Fibroblast of skin of back (primary cell): ENCODE measurements at regions not wholly inside any gene's neighbourhood (a gene's known extent, or its start where the extent isn't known, plus 50 kb on each side); places are given as distances from the start of the nearest gene placed in this dataset.
"Not testable (repeated sequence)": the region's sequence is repeated elsewhere in the genome, so short reads cannot be mapped to it uniquely, and the experiment has no call there.

Experiments
- DNase-seq: peaks from one replicate; pipeline ENCODE4 v3.0.0-alpha.2; 2013

DNA sequence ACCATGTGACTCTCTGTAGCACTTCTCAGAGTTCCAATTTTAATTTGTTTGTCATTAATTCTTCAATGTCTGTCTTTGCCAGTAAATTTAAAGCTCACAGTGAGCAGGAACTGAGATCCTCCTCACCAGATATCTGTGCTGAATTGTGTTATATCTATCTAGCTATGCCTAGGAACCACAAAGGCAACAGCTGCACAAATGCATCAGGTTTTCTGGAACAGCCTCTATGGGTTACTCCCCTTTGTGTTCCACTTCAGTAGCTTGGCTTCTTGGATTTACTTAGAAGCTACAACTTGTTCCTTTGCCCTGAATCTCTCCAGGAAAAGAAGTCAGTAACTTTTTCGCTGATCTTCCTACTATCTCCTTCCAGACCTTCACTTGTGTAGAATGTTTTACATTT lies 1237.8 kb upstream of the ADGRL4 start:
- DNase-seq: no peak

DNA sequence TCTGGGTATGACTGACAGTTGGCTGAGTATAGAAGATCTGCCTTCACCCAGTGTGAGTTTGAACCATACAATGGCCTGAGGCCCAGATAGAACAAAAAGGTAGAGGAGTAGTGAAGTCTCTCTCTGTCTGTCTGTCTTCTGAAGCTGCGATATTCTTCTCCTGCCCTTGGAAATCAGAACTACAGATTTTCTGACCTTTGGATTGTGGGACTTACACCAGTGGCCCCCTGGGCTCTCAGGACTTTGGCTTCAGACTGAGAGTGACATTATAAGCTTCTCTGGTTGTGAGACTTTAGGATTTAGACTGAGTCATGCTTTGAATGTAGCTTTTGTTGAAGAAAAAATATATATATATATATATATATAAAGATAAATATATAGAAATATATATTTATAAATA lies 1235.0 kb upstream of the ADGRL4 start:
- DNase-seq: no peak

DNA sequence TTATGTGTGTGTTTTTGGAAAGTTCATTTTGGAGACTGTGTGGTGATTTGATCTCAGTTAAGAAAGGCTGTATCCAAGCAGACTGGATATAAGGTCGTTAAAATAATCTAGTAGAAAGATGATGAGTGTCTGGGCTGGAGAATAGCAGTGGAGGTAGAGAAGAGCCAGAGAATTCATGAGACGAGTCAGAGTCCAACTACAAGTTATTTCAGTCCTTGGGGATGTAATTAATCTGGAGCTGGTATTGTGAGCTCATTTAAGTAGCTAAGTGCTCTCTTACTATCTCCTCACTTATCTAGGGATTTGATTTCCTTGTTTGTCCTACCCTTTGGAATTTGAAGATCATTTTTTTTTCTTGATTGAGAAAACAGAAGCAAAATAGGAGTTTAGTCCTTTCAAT lies 1219.0 kb upstream of the ADGRL4 start:
- DNase-seq: no peak

DNA sequence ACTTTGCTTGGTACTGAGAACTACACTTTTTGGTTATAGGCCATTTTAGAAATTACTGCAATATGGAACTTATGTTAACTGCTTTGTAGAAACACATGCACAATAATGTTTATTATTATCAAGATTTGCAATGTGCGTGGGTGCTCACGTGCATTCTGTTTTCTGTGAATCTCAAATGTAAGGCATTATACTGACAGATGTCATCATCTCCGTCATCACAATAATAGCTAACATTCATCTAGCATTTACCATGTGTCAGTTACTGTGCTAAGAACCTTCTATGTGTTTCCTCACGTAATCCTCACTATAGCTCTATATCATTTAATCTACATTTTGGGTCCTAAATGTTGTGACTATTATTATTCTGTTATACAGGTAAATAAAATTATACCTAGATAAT lies 1214.8 kb upstream of the ADGRL4 start:
- no peak for DNase-seq

DNA sequence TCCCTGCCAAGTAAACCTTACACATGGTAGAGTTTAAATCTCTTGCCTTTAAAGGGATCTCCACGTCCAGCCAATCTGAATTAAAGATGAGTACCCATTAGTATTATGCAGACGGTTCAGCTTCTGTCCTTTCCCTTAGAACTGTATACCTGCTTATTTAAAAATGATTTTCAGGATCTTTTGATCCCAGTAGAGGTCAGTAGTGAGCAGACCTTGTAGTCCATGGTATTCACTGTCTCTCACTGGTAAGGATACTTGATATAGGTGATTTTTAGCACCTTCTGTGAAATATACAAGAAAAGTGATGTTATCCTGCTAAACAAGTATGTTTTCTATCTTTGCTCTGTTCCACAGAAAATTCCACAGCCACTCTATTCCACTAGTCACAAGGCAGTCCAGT lies 1211.6 kb upstream of the ADGRL4 start:
- peak; percentile 56 for DNase-seq

DNA sequence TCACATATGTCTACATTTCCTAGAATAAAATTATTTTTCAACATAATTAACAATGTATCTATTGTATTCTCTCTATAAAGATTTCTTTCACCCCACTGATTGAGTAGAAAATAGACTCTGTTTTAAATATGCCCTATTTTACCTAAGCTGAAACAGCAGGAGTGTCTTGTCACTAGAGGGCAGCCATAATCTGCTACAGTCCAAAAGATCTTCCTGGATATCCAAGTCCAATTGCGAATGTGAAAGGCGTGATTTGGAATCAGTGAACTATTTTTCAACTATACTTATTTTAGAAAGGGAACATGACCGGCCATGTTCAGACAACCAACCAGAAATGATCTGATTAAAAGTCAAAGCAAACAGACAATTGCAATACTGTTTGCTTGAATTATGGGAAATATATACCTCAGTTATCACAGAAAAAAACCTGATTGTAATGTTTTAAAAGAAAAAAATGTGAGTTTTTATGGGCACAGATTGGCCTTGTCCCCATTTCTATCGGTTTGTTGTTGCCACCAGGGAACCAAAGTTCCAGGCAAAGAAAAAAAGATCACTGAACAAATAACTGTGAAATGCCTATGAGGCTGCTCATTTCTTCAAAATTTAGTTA lies 1211.0 kb upstream of the ADGRL4 start:
- peak; percentile 67 for DNase-seq

DNA sequence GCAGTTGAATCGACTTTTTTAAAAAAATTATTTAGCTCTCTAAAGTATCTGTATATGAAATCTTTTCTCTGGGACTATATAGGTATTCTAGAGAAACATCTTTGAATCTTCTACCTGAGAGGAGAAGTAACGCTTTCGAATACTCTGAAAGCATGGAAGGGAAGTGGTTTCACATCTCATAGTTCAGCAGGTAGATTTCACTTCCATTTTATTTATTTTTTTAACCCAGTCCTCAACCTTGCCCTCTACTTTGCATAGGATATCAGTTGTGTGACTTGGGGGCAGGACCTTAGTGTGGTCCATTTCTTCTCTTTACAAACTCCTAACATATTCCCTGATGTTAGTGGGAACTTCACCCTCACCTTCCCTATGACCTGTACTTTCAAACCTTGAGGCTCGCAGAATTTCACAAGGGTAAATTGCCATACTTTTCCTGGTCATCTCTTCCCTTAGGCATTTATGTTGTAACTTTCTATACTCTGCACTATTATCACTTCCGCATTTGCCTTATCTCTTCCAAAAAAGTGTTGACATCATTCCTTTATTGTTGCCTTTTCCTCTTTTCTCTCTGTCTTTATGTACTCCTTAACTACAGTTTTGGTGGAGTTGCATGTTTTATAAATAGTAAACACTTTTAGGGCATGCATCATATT lies 1208.5 kb upstream of the ADGRL4 start:
- no peak for DNase-seq

DNA sequence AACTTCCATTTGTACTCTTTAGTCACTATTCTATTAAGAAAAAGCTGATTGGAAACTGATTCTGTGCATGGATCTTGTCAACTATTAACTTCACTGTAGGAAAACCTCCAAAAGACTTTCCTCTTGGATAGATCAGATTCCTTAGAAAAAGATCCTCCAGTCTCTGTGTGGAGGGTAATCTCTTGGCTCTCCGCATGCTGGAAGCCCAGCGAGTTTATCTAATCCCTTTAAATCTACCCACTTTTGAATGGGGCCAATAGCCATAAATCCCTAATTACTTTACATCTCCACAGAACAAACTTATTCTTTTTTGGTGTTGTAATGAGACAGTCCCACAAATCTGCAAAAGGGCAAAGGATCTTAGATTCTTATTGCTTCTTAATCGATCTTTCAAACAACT lies 1206.4 kb upstream of the ADGRL4 start:
- no peak for DNase-seq

DNA sequence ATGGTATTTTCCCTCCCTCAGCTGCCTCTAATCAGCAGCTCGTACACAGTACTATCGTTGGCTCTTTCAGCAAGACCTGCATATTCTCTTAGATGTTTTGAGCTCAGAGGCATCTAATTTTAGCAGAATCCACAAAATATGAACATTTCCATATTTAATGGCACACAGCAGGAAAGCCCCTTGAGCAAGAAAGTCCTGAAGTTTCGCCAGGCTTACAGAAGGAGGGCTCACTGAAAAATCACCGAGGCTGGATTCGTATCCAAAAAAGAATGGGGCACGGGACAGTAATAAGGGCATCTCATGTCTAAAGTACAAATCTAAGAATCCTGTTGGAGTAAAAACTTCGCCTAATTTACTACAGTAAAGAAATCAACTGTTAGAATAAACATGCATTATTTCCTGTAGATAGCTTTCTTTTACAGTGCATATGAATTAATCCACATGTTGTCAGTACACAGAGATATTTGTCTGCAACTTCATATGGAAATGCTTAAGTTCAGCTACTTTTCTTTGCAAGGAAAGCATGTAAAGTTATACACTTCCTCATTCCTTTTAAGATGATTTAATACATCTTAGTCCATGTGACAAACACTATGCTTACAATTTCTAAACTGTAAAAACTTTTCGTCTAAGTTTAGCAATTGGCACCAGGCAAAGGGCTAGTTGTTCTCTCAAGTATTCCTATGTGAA lies 1205.3 kb upstream of the ADGRL4 start:
- DNase-seq: peak; percentile 44

DNA sequence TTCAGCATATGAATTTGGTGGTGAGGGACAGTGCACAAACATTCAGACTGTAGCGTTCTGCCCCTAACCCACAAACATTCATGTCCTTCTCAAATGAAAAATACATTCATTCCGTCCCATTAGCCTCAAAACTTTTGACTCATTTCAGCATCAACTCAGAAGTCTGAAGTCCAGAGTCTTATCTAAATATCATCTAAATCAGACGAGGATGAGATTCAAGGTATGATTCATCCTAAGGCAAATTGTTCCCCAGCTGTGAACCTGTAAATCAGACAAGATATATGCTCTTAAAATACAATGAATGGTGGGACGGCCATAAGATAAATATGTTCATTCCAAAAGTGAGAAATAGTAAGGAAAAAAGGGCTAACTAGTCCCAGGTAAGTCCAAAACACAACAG lies 1195.6 kb upstream of the ADGRL4 start:
- DNase-seq: no peak

DNA sequence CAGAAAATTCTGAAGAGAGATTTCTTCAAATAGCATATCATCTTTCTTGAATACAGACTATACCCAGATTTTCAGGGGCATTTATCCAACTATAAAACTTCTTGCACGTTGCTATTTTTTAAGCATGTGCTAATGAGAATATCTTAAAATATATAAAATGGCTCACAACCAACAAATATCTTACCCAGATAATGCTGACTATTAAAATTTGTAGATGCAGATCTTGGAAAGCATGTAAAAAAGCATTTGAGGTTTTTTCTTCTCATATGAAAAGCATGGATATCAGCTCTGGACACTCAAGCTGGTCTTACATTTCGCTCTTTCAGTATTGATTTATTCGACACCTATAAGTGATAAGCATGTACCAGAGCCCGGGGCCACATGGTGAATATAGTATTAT lies 1187.7 kb upstream of the ADGRL4 start:
- DNase-seq: no peak

DNA sequence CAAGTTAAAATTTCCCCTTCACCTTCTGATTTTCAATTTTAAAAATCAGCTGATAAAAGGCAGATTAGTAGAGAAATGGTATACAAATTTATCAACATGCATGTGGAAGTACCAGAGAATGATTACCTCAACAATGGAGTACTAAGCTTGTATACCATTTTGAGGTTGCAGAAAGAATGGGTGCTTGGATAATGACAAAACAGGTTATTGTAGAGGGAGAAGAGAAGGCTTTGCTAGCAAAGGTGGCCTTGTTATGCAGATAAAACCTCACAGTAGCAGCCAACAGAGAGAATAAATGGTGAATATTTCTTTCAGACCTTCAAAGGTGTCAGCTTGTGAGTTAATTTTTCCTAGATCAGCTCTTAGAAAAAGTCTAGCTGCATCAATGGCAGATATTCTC lies 1174.9 kb upstream of the ADGRL4 start:
- DNase-seq: no peak

DNA sequence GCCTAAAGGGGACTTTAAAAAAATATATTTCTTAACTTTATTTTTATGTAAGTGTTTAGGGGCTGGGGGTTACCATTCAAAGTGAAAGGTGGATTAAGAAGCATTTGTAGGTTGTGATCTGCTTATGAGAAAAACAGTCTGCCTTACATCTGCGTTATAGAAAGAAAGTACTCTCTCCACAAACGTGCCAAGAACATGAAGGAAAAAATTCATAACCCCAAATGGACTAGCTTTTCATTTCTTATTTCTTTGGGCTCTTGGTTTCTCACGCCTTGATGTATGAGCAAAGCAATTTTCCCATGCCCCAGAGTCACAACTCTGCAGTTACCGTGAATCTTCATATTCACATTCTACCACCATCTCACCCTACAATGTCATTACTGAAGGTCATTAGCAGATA lies 1165.1 kb upstream of the ADGRL4 start:
- no peak for DNase-seq

DNA sequence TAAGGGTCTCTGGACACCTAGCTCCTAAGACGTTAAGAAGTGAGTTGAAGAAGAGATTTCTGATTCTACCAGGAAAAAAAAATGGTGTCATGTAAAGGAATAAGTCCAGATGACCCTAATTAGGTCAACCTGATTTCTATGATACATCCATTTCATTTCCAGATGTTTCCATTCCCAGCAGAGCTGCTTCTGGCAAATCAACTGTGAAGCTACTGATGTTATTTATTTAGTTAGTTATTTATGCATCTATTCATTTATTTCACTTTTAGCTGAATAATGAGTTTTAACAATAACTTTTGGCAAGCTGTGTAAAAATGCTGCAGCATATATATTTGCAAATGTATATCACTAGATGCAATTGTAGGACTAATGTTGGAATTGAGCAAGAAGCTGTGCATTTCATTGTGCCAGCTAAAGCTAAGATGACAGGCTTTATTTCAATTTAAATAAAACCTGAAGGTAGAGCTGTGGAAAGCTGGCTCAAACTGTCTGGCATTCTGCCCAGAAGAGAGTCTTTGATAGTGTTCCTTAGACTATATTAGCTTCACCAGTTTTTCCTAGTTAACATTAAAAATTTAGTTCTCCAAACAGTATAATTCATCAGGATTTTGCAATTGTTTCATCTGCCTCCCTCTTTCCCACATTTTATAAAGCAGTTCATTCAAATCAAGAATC lies 1164.4 kb upstream of the ADGRL4 start:
- DNase-seq: no peak

DNA sequence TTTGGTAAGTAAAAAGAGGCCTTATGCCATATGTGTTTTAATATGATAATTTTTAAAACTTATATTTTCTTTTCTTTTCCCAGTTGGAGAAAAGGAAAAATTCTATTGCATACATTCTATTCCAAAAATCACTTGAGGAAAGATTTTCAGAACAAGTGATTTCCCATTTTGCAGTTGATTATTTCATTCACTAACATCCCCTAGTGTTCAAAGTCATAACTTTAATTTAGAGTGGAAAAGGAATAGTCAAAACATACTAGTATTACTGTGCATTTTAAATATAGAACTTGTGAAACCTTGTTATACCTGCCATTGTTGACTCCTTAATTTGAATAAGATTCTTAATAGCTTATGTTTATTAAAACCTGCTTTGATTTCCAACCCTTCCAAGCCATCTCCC lies 1157.6 kb upstream of the ADGRL4 start:
- no peak for DNase-seq

DNA sequence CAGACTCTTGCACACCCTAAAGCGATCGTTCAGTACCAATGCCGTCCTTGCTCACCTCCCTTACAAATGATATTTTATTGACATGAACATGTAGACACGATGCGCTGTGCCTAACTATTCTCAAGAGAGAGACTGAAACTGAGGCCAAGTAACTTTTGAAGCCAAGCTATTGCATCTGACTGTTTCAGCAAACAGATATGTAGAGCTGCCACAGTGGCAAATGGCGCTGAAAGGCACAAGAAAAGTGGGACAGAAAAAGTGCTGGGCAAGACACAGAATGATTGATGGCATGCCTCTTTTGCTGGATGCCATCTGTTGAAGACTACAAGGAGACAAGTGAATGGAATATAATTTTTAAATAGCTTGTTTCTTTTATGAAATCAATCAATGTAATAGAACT lies 1157.2 kb upstream of the ADGRL4 start:
- no peak for DNase-seq

DNA sequence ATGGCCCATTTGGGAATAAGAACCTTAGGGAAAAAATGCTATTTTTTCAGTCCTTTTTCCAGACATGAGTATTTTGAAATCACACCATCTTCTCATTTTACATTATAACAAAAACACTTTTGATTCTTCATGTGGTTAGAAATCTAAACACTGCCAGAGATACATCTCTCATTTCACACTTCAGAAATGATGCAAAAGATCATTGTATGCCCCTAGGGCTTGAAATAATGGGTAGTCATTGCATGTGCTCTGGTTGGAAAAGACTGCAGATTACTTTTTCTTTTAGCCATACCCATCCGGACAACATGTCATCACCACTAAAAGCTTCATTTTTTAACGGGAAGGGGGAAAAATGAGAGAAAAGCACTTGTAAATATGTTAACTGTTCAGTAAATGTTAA lies 1152.2 kb upstream of the ADGRL4 start:
- peak; percentile 1 for DNase-seq

DNA sequence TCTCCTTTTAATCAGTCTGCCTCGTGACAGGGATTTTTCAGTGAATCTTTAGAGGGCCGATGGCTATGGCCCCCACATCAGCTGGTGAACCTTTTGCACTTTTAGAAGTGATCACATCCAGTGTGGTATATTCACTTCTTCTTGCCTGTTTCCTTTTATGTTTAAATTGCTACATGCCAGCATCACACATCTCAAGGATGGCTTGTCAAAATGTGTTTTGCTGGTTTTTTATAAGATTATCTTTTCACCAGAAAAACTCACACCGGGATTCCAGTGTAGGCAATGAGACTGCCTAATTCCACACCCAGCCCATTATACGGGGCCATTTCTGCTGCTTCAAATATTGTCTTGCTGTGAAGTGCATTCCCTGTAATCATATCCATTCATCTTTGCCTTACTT lies 1151.7 kb upstream of the ADGRL4 start:
- DNase-seq: no peak

DNA sequence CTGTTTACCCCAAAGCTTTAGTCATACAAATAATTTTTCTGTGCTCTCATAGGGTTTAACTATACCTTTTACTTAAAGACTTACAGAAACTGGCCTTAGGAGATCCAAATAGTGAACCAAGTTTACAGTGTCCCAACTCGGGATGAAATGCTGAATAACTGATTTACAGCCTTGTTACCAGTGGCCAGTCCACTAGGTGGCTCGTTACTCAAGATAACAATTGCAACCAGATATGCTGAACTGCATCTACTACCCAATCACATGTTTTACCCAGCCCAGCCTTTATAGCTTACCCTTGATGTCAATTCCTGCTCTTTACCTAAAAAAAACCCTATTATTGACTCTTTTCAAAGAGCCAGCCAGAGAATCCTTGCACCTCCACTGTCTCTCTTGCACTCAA lies 1148.8 kb upstream of the ADGRL4 start:
- no peak for DNase-seq

DNA sequence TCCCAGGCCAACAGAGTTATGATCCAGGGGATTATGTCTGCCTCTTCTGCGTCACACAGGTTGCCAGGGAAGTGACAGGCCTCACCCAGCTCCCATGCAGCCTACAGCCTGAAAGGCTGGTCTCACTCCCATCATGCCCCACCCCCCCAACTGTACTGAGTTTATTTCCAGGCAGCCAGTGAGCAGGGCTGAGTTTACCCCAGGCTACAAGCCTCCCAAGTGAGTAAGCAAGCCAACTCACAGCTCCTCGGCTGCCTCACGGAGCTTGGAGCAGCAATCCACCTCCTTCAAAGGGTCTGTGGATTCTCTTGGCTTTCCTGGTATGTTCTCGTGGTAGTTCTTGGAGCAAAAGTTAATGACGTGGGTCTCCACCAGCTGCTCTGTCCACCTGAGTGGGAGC lies 1147.6 kb upstream of the ADGRL4 start:
- no peak for DNase-seq

DNA sequence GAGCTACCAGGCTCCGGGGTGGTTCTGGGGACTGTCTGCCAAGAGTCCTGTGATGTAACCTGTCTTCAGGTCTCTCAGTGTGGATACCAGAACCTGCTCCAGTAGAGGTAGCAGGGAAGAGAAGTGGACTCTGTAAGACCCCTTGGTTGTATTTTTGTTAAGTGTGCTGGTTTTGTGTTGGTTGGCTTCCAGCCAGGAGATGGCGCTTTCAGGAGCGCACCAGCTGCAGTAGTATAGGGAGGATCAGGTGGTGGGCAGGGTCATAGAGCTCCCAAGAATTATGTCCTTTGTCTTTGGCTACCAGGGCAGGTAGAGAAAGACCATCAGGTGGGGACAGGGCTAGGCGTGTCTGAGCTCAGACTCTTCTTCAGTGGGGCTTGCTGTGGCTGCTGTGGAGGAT lies 1147.2 kb upstream of the ADGRL4 start:
- no peak for DNase-seq

DNA sequence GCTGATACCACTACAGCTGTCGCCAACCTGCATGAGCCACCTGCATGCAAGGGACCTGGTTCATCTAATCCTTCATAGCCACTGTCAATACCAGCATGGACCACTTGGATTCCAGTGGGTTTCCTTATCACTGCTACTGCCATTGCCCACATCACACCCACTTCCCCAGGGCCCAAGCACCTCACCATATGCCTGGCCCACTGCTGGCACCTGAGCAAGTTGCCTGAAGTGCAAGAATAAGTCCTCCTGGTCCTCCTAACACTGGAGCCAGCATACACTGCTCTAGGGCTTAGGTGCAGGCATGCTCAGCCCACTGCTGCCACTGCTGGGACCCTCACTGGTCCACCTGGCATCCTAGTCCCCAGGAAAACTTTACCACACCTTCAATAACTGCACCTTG lies 1136.8 kb upstream of the ADGRL4 start:
- no peak for DNase-seq

DNA sequence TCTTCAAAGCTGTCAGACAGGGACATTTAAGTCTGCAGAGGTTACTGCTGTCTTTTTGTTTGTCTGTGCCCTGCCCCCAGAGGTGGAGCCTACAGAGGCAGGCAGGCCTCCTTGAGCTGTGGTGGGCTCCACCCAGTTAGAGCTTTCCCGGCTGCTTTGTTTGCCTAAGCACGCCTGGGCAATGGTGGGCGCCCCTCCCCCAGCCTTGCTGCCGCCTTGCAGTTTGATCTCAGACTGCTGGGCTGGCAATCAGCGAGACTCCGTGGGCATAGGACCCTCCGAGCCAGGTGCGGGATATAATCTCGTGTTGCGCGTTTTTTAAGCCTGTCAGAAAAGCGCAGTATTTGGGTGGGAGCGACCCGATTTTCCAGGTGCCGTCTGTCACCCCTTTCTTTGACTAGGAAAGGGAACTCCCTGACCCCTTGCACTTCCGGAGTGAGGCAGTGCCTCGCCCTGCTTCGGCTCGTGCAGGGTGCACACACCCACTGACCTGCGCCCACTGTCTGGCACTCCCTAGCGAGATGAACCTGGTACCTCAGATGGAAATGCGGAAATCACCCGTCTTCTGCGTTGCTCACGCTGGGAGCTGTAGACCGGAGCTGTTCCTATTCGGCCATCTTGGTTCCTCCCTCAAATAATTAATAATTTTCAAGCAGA lies 1131.5 kb upstream of the ADGRL4 start:
- not testable (repeated sequence) for DNase-seq
